ENCODE measurements at regions not wholly inside any gene's neighbourhood (a gene's known extent, or its start where the extent isn't known, plus 50 kb on each side); places are given as distances from the start of the nearest gene placed in this dataset.
A peak's percentile ranks its signal among the peaks of the same experiment; 100 is the strongest.

GRCh38 chr1:110787328-110788071, 85.4 kb upstream of the CD53 start:
- TF ChIP-seq EZH2 (IDR thresholded peaks at IDR 0.05; ENCODE audit: borderline replicate concordance, low read length) (no peak), CTCF (IDR thresholded peaks at IDR 0.05; ENCODE audit: low read length) (peak; percentile 31; the same call in 1 of the 2 replicates)
